Cardiac septum (tissue), 1 donor: ENCODE measurements at regions not wholly inside any gene's neighbourhood (a gene's known extent, or its start where the extent isn't known, plus 50 kb on each side); places are given as distances from the start of the nearest gene placed in this dataset.
"Not testable (repeated sequence)": the region's sequence is repeated elsewhere in the genome, so short reads cannot be mapped to it uniquely, and the experiment has no call there.

Experiments used
- DNase-seq: peaks from one replicate; pipeline ENCODE4 v3.0.0-alpha.2; 2020; ENCODE audit warnings: low spot score
- intact Hi-C: fragments of 100-400 bp; cut with DNase I; formaldehyde crosslinking; loops from one replicate; pipeline ENCODE4 v1.14.0; 2022
- donor health status: DM: no; HTN: no; CAD: no.

DNA sequence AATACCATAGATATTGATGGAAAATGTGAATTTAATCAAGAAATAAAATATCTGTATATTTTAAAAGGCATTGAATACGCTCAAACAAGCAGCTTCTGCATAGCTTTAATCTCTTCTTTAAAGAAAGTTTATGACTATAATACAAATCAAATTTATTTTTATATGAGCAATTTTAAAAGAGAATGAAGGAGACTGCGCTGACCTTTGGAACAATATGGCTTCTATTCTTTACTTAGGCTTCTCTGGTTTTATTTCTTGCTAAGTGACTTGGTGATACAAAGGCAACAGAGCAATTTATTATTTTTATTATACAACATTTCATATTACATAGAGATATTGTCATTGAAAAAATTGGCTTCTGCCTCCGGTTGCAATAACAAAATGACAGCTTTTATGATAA is 776.7 kb downstream of the TBC1D32 start:
- intact Hi-C loops = no loop called here

DNA sequence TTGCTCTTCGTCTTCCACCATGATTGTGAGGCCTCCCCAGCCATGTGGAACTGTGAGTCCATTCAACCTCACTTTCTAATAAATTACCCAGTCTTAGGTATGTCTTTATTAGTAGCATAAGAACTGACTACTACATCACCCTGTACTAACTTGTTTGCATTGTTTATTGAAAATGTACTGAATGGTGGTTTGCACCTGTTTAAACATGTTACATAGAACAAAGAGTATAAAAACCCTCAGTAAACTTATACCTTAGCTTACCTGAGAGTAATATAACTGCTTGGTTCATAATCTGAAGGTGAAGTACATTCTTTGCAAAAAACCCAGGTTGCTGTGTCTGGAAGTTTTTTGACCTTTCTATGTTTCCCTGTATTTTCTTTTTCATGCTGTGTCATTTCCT is 777.8 kb downstream of the TBC1D32 start:
- intact Hi-C loops = no loop called here
- DNase-seq = no peak

More for the DNA sequence above, 776.7 kb downstream of the TBC1D32 start:
- DNase-seq = no peak

DNA sequence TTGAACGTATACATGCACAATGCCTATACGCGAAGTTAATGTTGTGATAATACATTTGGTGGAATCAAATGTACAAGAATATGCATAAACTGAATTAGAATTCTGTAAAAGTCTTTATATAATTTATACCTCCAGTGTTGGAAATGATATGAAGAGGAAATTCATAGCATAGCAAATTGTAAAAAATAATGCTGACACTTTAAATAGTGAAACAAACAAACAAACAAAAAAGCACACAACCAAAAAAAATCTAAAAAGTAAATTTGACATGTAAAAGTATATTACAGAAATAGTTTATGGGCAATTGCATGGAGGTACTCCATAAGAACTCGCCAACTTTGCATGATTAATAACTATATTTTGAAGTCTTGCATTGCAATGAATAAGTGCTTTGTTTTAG is 780.9 kb downstream of the TBC1D32 start:
- no peak for DNase-seq
- intact Hi-C loops = no loop called here

DNA sequence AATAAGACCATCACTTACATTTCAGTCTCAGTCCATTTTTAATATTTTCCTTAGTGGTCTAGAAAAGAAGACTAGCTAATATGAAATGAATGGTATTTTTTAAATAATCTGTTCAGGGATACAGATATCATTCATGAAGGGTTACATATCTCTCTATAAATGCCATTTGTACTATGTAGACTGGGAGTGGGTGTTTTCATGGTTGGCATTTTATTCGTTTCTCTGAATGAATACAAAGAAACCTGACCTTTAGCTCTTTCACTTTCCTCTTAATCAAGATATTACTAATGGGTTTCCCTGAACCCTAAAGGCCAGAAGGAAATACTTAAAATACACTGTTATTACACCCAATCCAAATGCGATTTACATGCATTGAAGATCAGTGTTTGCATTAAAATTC is 788.9 kb downstream of the TBC1D32 start:
- no peak for DNase-seq
- intact Hi-C loops = no loop called here

DNA sequence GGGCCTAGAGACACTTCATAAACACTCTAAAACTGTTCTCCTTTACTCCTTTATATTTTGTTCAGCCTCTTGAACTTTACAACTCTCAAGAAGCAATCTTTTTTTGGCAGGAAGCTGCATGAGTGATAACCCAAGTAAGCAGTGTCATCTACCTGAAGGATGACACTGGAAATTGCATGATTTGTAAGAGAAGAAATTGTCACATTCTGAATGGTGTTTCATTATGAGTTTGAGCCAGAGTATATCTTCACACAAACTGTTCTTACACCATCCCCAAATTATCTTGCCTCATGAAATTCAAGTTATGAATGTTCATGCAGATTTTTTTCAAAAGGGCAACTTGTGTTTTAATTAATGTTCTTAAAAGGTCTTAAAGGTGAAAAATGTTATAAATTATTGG is 799.3 kb downstream of the TBC1D32 start:
- intact Hi-C loops = no loop called here
- DNase-seq = no peak

DNA sequence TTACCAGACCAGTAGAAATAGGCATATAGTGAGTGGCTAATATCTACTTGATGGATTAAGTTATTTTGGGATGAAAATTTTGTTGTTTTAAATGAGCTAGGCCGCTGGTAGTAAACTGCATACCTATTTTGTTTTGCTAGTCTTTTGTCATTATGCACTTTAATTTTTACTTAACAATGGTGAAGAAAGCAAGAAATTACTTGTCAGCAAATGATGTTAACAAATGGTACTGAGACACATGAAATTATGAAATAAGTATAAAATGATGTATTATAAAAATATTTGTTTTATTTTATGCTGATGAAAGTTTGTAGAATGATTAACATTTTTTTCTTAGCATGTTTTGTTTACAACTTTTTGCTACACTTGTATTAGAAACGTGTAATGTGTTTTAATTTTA is 807.7 kb downstream of the TBC1D32 start:
- DNase-seq = no peak
- intact Hi-C loops = no loop called here

DNA sequence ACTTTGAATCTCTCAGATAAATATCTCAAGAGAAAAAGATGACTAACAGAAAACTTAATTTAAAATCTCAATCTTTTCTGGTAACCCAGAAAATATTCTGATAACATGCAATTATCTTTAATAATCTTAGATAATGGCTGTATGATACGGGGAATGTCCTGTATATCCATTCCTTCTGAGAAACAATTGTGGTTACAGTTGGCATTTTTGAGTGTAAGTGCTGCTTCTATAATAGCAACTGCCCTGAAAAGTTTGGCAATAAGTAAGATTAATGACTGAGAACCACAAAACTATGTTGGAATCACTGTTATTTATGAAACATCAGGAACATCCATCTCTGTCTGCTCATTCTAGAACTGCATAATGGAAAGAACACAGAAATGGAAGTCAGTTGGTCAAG is 819.7 kb downstream of the TBC1D32 start:
- DNase-seq = no peak
- intact Hi-C loops = no loop called here

DNA sequence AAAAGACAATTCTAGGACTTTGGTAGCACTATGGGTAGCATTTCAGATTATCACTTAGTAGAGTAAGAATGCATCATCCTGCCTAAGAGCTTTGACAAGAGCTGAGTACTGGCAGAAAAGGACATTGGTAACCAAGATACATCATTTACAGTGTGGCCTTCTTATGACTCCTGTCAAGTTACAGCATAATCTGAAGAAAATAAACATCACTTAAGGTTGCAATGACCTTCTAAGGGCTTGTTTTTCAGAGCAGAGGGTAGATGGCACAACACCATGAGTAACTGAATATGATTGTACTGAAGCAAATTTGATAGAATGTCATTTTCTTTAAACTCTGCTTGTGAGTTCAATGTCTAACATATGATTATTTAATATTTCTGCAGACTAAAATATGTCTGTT is 822.6 kb downstream of the TBC1D32 start:
- intact Hi-C loops = no loop called here

DNA sequence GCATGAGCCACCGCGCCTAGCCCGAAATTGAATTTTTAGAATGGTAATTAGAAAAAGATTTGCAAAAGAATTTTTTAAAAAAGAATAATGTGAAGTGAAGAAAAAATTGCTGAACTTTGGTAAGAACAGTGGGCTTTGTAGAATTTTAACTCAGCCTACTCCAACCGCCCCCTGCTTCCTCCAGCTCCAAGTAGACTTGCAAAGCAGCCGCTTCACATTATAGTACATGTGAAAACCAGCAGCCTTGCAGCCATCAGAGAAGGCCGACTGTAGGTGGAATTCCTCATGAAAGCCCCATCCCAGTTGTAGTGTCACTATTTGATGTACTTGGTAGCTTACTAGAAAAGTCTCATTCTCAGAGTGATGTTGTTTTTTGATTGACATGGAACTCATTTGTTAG is 835.6 kb downstream of the TBC1D32 start:
- intact Hi-C loops = no loop called here
- no peak for DNase-seq

More for the DNA sequence above, 822.6 kb downstream of the TBC1D32 start:
- no peak for DNase-seq

DNA sequence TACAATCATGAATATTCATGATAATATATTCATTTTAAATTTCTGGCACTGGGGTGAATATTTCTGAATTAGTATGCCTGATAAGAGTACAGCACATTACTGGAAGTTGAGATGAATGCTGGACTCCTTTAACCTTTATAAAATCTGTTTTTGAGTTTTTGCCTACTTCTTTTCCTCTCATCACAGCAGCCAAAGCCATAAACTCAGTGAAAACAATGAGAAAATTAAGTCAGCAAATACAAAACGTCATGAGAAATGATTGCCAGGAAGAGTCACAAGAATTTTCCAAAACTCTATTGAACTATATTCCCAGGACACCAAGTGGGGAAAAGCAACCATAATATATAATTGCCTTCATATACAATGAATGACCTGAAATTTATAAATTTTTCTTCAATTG is 837.6 kb downstream of the TBC1D32 start:
- no peak for DNase-seq

DNA sequence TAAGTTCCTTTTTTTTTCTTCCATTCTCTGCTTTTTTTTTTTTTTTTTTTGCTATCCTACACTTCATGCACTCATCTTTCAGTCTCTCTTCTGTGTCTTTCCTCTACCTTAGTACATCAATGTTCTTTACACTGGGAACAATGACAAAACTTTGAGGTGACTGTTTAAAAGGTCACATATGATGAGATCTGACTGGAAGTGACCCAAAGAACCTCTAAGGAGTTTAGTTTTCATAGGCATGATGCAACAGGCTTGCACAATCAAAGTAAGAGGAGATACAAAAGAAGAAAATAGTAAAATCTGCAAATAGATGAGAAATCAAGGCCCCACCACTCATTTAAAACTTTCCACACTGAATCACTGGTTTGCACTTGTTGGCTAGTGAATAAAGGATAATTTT is 840.8 kb downstream of the TBC1D32 start:
- no peak for DNase-seq
- intact Hi-C loops = no loop called here

More for the DNA sequence above, 837.6 kb downstream of the TBC1D32 start:
- intact Hi-C loops = no loop called here

DNA sequence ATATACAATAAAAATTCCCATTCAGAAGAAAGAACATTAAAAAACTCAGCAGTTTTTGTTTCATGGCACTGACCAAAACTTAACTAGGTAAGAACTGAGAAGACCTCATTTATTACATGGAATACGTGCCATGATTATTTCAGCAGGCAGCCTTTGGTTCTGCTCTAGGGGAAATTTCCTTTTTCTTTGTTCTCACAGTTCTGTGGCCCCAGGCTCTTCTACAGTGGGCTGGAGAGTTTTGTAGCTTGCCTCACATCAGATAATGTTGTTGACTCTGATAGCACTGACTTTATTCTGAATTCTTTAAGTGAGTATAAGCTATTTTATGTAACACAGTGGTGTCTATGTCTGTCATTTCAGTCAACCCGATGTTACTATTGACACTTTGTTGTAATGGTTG is 844.3 kb downstream of the TBC1D32 start:
- intact Hi-C loops = no loop called here
- DNase-seq = no peak

DNA sequence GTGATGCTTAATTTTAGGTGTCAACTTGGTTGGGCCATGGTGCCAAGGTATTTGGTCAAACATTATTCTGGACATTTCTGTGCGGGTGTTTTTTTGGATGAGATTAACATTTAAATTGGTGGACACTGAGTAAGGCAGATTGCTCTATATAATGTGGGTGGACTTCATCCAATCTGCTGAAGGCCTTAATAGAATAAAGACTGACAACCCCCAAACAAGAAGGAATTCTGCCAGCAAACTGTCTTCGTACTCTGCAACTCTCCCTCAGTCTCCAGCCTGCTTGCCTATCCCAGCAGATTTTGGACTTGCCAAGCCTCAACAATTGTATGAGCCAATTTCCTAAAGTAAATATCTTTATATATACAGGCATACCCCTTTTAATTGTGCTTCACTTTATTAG is 850.1 kb downstream of the TBC1D32 start:
- no peak for DNase-seq
- intact Hi-C loops = no loop called here

DNA sequence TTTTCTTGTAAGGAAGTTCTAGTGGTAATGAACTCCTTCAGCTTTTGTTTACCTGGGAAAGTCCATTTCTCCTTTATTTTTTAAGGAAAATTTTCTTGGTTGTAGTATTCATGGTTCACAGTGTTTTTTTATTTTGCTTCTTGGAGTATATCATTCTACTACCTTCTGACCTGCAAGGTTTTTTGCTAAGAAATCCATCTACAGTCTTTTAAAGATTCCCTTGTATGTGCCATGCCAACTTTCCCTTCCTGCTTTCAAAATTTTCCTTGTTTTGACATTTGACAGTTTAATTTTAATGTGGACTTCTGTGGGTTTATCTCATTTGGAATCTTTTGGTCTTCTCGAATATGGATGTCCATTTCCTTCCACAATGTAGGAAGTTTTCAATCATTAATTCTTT is 855.6 kb downstream of the TBC1D32 start:
- intact Hi-C loops = no loop called here
- DNase-seq = no peak

DNA sequence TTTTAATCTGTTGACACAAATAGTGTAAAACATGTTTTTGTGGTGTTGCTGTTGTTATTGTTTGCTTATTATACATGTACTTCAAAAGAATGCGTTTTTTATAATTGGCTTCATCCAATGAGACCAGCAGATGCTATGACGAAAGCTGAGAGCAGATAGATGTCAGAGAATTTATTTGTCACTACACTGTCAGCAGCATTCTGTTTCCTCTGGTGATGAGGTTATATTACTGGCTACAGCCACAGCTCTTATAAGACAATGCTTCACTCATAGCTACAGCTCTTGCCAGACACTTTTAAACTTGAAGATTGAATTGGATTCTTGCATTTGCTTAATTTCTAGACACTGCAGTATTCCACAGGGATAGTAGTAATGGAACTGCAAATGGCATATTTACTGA is 860.5 kb downstream of the TBC1D32 start:
- DNase-seq = no peak
- intact Hi-C loops = no loop called here

DNA sequence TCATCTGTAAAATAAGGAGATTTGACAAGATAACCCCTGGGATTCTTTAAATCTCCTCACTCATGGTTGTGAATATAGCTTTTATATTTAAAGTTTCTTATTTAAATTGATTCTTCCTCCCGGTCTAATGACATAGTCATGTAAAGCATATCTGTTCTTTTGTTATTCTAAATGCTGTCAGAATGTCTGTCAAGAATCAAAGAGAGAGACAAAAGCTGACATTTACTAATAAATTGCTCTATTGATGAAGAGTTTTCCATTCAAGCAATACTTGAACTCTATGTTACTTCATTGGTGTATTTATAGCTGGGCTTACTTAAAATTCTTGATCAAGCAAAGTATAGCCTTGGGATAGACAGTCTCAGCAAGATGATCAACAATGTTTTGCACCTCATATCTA is 865.8 kb downstream of the TBC1D32 start:
- intact Hi-C loops = no loop called here
- no peak for DNase-seq

DNA sequence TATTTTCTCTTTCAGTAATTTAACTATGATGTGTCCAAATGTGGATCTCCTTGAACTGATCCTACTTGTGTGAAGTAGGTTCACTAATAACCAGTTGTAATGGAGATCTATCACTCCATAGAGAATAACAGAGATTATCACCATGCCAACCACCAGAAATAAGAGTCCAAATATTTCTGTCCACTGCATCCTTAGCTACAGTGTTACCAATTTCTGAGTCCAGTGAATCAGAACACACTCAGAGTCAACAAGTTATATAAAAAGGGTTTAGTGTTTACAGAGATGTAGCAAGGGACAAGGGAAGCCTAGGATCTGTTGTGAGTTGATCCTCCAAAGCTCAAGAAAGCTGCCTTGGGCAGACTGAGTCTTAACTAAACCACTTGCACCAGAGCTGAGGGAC is 882.8 kb downstream of the TBC1D32 start:
- intact Hi-C loops = no loop called here
- no peak for DNase-seq

DNA sequence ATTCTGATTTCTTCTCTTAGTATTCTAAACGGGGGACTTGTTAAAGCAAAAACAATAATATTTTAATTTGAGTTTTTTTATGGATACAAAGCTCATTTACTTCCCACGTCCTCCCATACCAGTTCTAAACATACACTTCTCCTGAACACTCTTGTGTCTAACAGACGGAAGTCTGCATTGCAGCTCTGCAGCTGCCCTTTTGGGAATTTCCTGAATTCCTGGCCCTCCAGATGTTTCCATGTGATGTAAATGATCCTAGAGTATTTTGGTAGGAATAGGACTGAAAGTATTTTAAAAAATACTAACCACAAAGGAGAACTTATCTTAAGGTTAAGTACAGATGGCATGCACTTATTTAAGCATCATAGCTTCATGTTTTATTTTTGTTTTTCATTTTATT is 886.7 kb downstream of the TBC1D32 start:
- DNase-seq = no peak
- intact Hi-C loops = no loop called here

DNA sequence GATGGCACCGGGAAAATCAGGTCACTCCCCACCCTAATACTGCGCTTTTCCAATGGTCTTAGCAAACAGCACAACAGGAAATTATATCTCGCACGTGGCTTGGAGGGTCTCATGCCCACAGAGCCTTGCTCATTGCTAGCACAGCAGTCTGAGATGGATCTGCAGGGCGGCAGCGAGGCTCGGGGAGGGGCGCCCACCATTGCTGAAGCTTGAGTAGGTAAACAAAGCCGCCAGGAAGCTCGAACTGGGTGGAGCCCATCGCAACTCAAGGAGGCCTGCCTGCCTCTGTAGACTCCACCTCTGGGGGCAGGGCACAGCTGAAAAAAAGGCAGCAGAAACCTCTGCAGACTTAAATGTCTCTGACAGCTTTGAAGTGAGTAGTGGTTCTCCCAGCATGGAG is 901.4 kb downstream of the TBC1D32 start:
- intact Hi-C loops, DNase-seq: not testable (repeated sequence)

DNA sequence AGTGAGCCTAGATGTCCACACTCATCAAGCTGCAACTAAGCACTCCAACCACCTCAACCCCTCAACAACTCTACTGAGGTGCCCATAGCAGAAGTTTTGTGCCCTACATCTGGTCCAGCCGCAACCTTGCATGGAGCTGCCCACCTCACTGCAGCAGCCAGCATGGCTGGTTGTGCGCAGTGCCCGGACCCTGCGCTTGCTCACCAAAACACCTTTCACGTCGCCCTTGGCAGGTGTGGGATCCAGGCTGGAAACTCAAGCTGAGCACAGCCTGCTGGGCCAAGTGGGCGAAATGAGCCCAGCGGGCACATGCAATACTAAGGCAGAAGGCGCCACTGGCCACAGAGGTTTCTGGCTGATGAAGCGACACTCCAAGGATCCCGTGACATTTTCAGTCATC is 902.4 kb downstream of the TBC1D32 start:
- intact Hi-C loops = no loop called here
- no peak for DNase-seq

DNA sequence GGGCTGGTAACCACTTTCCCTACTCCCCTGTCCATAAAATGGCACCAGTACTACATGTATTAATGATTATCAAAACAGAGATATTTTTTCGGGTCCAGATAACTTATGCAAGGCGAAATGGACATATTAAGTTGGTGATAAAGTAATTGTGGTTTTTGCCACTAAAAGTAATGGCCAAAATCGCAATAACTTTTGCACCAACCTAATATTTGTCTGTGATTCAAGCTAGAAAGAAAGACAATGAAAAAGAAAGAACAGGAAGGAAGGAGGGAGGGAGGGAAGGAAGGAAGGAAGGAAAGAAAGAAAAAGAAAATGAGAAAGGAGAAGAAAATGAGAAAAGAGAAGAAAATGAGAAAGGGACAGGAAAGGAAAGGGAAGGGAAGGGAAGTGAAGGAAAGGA is 922.9 kb downstream of the TBC1D32 start:
- DNase-seq = no peak
- intact Hi-C loops = no loop called here

DNA sequence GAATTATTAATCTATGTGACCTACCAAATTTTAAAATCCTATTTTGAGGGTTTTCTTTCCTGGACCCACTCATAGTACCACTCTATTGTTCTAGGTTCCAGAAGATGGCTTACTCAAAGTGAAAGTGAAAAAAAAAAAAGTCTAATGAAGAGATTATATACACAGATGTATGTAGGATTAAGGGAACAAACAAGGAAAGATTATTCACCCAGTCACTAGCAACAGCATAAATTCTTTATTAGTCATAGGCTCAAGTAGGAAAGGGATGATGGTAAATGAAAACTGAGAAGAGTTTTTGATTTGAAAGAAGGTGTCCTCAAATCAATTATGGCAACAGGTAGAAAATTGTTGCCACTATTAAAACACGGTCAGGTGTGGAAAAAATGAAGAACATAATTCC is 923.7 kb downstream of the TBC1D32 start:
- intact Hi-C loops = no loop called here
- no peak for DNase-seq

DNA sequence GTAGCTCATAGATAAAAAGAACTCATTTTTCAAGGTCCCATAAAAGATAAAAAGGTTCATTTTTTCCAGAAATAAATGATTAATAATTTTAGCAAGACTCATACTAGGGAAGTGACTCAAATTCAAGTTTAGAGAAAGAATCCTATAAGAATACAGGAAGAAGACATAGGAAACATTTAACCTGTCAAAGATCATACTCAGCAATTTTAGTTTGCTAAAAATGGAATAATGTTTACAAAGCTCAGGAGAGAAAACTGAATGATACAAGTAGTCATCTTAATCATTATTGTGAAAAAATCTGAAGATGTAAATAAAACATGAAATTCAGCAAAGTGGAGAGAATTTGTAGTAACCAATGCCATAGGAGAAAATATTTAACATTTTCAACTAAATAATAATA is 926.6 kb downstream of the TBC1D32 start:
- intact Hi-C loops = no loop called here

More for the DNA sequence above, 926.6 kb downstream of the TBC1D32 start:
- no peak for DNase-seq
